ENCODE measurements at regions not wholly inside any gene's neighbourhood (a gene's known extent, or its start where the extent isn't known, plus 50 kb on each side); places are given as distances from the start of the nearest gene placed in this dataset.

DNA sequence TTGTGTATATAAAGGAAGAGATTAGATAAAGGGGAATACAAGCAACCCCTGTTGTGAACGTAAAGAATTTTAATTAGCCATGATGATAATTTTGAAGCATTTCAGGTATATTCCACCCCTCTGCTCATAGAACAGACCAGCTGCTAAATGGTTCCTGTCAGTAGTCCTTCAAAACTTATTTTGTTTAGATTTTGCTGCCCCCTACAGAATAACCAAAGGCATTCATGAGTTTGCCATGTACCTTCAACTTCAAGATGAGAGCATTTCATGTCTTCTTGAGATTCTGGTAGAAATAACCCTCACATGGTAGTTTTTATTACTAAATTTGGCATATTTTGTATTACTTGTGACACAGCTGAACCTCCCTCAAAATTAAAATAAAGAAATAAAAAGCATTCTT lies 1586.7 kb downstream of the HACE1 start:
- H3K9me3 Mint-ChIP-seq (ENCODE audit: low read depth), result no peaks in the 10 kb centered on the region

DNA sequence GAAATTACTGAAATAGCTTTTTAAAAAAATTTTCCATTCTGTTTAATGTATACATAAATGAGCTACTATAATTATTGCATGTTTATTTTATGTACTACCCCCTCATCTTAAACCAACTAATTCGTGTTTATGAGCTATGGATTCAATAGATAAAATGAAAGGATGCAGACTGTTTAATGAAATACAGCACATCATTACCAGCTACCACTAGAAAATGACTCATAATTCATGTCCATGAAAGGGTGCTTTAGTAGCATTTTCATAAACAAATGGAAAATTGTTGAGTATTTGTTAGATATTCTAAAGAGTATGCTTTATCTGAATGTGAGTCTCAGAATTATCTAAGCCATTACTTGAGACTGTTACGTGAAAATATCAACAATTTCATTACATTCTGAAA lies 1590.1 kb downstream of the HACE1 start:
- ATAC-seq (no peak), DNase-seq (no peak)
- no peaks in the 10 kb centered on the region for H3K36me3 Mint-ChIP-seq
- H3K27me3 Mint-ChIP-seq, result no peaks in the 10 kb centered on the region
- H3K4me3 Mint-ChIP-seq, result no peak overlapping the region
- H3K27ac Mint-ChIP-seq, result no peak overlapping the region
- no peaks in the 10 kb centered on the region for H3K4me1 Mint-ChIP-seq
- peaks cover 3% of the 10 kb centered on the region for H3K9me3 Mint-ChIP-seq (ENCODE audit: low read depth)
- CTCF ChIA-PET, result no interaction called here

More for the DNA sequence above, 1586.7 kb downstream of the HACE1 start:
- DNase-seq (no peak), ATAC-seq (no peak)
- H3K27me3 Mint-ChIP-seq, result no peaks in the 10 kb centered on the region
- no peaks in the 10 kb centered on the region for H3K36me3 Mint-ChIP-seq
- CTCF ChIA-PET, result no interaction called here
- no peak overlapping the region for H3K27ac Mint-ChIP-seq
- H3K4me3 Mint-ChIP-seq, result no peak overlapping the region
- no peaks in the 10 kb centered on the region for H3K4me1 Mint-ChIP-seq

DNA sequence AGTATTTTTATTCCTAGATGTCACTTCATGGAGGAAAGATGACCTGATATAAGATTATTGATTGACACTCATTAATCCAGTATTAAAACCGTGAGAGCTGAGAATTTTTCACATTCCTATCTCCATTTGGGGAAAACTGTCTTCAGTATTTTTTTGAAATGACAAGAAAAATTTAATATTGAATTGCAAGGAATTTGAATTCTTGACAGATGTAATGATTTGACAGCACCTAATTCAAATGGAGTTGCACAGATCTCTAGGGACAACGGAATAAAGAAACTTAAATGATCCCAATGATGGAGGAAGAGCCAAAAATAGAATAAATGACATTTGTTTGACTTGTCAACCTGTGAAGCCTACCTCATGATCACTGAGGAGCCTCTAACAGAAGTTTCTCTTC lies 1591.4 kb downstream of the HACE1 start:
- H3K9me3 Mint-ChIP-seq (ENCODE audit: low read depth), result peaks cover 3% of the 10 kb centered on the region
- CTCF ChIA-PET, result no interaction called here
- H3K27me3 Mint-ChIP-seq, result no peaks in the 10 kb centered on the region
- DNase-seq (no peak), ATAC-seq (no peak)
- no peak overlapping the region for H3K27ac Mint-ChIP-seq
- H3K4me1 Mint-ChIP-seq, result no peaks in the 10 kb centered on the region
- H3K36me3 Mint-ChIP-seq, result no peaks in the 10 kb centered on the region
- H3K4me3 Mint-ChIP-seq, result no peak overlapping the region

DNA sequence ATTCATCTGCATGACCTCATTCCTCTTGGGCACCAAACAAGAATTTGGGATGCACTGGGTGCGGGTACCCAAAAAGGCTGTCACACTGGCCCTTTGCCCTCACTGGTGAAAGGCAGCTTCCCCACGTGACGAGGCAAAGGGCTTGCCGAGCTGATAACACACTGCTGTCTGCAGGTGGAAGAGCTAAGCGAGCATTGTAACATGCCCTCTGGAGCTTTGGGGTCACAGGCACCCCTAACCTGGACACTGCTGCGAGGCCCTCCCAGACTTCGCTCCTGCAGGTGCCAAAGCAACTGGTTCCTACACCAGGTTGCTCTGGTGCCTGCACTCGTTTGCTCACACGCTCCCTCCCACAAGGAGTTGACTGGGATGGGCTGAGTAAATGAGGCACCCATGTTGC lies 1595.7 kb downstream of the HACE1 start:
- Mint-ChIP-seq H3K9me3 (ENCODE audit: low read depth) (peaks cover 5% of the 10 kb centered on the region), H3K4me3 (no peak overlapping the region), H3K4me1 (no peaks in the 10 kb centered on the region), H3K27me3 (no peaks in the 10 kb centered on the region), H3K27ac (no peak overlapping the region), H3K36me3 (no peaks in the 10 kb centered on the region)
- DNase-seq (no peak), ATAC-seq (no peak)
- CTCF ChIA-PET, result no interaction called here

DNA sequence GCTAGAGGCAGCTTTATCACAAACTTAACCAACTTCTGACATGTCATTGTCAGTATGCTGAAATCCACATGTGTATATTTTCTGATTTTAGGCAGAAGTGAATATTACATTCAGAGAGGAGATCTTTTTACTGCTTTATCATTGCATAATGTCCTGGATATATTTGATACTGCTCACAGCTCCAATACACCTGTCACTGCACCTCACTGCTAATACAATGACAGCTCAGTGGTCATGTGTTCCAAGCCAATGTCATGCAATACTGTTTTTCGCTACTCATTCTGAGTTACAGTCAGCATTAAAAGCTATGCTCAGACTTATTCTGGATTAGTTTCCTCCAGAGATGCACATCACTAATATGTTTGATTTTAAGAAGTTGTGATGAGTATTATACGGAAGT lies 1604.6 kb downstream of the HACE1 start:
- H3K27me3 Mint-ChIP-seq, result no peaks in the 10 kb centered on the region
- no peaks in the 10 kb centered on the region for H3K4me1 Mint-ChIP-seq
- peaks cover 2% of the 10 kb centered on the region for H3K9me3 Mint-ChIP-seq (ENCODE audit: low read depth)
- no peak overlapping the region for H3K27ac Mint-ChIP-seq
- H3K4me3 Mint-ChIP-seq, result no peak overlapping the region
- CTCF ChIA-PET, result no interaction called here
- no peak for DNase-seq
- H3K36me3 Mint-ChIP-seq, result no peaks in the 10 kb centered on the region
- ATAC-seq, result no peak

DNA sequence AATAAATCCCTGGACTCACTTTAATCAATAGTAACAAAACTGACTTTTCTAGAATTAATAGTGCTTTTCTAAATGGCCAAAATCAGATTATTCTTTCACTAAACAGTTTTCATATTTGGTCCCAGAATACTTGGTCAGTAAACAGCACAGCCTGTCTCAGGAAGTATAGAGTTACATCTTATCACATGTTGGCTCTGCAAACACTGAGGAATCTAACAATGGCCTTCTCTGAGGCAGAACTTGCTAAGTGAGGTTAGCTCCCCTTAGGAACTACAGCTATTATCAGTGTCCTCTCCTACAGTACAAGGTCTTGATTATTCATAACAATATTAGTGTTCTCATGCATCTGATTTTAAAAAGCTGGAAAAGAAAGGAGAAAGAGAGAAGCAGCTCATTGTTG lies 1622.8 kb downstream of the HACE1 start:
- Mint-ChIP-seq H3K27me3 (no peaks in the 10 kb centered on the region), H3K4me3 (no peak overlapping the region), H3K9me3 (ENCODE audit: low read depth) (peaks cover 5% of the 10 kb centered on the region), H3K36me3 (no peaks in the 10 kb centered on the region), H3K4me1 (no peaks in the 10 kb centered on the region), H3K27ac (no peak overlapping the region)
- DNase-seq (no peak), ATAC-seq (no peak)
- CTCF ChIA-PET, result no interaction called here

DNA sequence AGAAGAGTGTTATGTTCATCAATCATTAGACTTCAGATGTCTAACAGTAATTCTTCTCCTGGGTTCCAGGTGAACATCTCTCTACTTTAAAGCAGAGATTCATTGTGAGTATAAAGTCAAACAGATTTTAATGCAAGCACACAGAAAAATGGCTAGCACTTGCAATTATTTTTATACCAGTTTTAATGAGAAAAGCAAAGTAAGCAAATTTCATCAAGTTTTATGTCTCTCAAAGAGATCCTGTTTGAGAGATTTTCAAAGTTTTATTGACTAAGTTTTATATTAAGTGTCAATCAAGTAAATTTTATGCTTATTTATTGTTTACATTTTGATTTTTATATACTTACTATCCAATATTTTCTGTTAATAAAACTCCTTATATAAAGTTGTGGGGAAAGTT lies 1628.5 kb downstream of the HACE1 start:
- no peaks in the 10 kb centered on the region for H3K4me1 Mint-ChIP-seq
- CTCF ChIA-PET, result no interaction called here
- H3K9me3 Mint-ChIP-seq (ENCODE audit: low read depth), result peaks cover 6% of the 10 kb centered on the region

DNA sequence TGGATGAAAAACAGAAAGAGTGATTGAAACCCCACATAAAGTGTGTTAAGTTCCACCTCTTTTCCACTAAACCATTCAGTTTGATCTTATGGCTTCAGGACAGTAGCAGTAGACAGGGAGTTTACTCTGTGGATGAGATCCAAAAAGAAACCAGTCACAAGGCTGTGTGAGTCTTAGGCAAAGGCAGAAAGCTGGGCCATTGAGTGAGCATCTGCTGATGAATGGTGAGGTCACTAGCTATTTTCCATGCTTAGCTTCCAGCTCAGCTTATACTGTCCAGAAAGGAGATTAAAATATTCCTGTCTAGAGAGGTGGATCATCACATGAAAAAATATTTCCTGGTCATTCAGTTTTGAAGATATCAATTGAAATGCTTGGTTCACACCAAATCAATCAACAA lies 1643.9 kb downstream of the HACE1 start:
- Mint-ChIP-seq H3K4me1 (no peaks in the 10 kb centered on the region), H3K36me3 (no peaks in the 10 kb centered on the region), H3K9me3 (ENCODE audit: low read depth) (peaks cover under 1% of the 10 kb centered on the region), H3K27ac (no peak overlapping the region), H3K4me3 (no peak overlapping the region), H3K27me3 (no peaks in the 10 kb centered on the region)
- CTCF ChIA-PET, result no interaction called here
- DNase-seq, result no peak
- no peak for ATAC-seq

More for the DNA sequence above, 1628.5 kb downstream of the HACE1 start:
- ATAC-seq (no peak), DNase-seq (no peak)
- Mint-ChIP-seq H3K36me3 (no peaks in the 10 kb centered on the region), H3K27ac (no peak overlapping the region), H3K27me3 (no peaks in the 10 kb centered on the region), H3K4me3 (no peak overlapping the region)

DNA sequence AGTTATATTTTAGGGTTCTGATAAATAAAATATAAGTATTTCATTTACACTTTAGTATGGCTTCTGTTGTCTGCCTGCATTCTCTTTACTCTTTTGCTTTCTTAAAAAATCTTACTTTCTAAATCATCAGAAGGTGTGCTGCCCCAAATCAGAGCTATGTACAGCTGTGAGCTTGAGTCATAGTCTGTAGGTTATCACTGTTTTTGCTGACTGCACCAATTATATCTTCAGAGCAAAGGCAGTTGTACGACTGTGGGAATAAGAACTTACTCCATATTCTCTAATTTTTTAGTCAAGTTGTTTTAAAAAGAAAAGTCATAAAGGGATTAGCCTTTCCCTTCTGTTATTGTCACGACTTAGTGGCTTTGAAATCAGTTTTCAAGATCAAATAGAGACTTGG lies 1649.0 kb downstream of the HACE1 start:
- DNase-seq (no peak), ATAC-seq (no peak)
- no peaks in the 10 kb centered on the region for H3K27me3 Mint-ChIP-seq
- H3K36me3 Mint-ChIP-seq, result no peaks in the 10 kb centered on the region
- CTCF ChIA-PET, result no interaction called here
- H3K9me3 Mint-ChIP-seq (ENCODE audit: low read depth), result no peaks in the 10 kb centered on the region
- no peak overlapping the region for H3K4me3 Mint-ChIP-seq
- no peak overlapping the region for H3K27ac Mint-ChIP-seq
- no peaks in the 10 kb centered on the region for H3K4me1 Mint-ChIP-seq

DNA sequence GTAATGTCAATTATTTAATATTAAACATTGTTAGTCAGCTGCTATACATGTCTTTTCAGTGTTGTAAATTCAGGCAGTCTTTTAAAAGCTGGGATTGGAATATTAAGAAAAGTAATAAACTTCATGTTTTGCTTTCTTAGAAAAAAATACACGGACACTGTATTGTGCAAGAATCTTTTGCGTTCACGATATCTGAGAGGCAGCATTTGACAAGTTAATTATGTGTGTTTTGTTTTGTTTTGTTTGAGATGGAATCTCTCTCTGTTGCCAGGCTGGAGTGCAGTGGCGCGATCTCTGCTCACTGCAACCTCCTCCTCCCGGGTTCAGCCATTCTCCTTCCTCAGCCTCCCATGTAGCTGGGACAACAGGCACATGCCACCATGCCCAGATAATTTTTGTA lies 1661.3 kb downstream of the HACE1 start:
- Mint-ChIP-seq H3K27me3 (no peaks in the 10 kb centered on the region), H3K9me3 (ENCODE audit: low read depth) (peaks cover 10% of the 10 kb centered on the region), H3K27ac (no peak overlapping the region), H3K36me3 (no peaks in the 10 kb centered on the region), H3K4me1 (no peaks in the 10 kb centered on the region), H3K4me3 (no peak overlapping the region)
- CTCF ChIA-PET, result no interaction called here
- ATAC-seq (no peak), DNase-seq (no peak)

DNA sequence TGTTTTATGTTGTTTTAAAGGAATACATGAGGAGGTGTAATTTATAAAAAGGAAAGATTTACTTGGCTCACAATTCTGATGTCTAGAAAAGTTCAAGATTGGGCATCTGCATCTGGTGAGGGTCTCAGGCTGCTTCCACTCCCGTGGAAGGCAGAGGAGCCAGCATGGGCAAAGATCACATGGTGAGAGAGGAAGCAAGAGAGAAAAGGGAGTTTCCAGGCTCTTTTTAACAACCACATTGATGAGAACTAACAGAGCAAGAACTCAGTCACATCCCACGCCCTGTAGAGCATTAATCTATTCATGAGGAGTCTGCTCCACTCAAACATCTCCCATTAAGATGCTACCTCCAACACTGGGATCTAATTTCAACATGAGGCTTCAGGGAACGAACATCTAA lies 1666.3 kb downstream of the HACE1 start:
- DNase-seq, result no peak
- Mint-ChIP-seq H3K27ac (no peak overlapping the region), H3K4me3 (no peak overlapping the region), H3K9me3 (ENCODE audit: low read depth) (no peaks in the 10 kb centered on the region), H3K4me1 (no peaks in the 10 kb centered on the region), H3K36me3 (no peaks in the 10 kb centered on the region), H3K27me3 (no peaks in the 10 kb centered on the region)
- CTCF ChIA-PET, result no interaction called here
- ATAC-seq, result no peak

DNA sequence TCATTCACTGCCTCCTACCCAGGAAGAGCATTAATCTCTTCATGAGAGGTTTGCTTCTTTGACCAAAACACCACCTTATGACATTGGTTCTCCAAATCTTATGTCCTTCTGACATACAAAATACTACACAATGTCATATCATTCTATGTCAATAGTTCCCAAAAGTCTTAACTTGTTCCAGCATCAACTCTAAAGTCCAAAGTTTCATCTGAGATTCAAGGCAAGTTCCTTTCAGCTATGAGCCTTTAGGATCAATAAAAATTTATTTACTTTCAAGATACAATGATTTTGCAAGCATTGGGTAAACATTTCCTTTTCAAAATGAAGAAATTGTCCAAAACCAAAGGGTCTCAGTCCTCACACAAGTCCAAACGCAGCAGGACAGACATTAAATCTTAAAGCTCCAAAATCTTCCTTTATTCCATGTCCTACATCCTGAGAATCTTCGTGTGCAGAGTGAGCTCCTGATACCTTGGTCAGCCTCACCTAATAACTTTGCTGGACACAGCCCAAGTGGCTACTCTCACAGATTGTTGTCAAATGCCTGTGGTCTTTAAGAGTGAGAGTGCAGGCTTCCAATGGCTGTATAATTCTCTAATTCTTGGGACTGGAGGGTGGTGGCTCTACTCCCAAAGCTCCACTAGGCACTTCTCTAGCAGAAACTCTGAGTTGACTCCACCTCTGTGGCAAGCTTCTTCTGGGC lies 1668.2 kb downstream of the HACE1 start:
- H3K27me3 Mint-ChIP-seq, result no peaks in the 10 kb centered on the region
- no peak for ATAC-seq
- DNase-seq, result no peak
- CTCF ChIA-PET, result no interaction called here
- H3K9me3 Mint-ChIP-seq (ENCODE audit: low read depth), result no peaks in the 10 kb centered on the region
- no peaks in the 10 kb centered on the region for H3K4me1 Mint-ChIP-seq
- no peak overlapping the region for H3K27ac Mint-ChIP-seq
- no peaks in the 10 kb centered on the region for H3K36me3 Mint-ChIP-seq
- no peak overlapping the region for H3K4me3 Mint-ChIP-seq

DNA sequence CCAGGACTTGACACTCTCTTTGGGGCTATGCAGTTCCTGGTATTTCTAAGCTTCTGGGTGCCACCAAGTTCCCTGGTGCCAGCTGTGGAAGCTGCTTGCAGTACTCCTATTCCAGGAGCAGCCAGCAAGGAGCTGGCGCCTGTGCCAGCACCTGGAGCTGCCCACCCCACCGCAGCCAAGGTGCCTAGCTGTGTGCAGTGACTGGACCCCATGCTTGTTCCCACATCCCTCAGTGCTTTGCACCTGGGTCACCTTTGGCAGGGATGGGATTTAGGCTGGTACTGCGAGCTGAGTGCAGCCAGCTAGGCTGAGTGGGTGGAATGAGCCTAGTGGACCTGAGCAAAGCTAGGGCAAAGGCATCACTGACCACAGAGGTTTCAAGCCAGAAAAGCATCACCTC lies 1674.9 kb downstream of the HACE1 start:
- H3K27ac Mint-ChIP-seq, result no peak overlapping the region
- H3K4me3 Mint-ChIP-seq, result no peak overlapping the region
- no peaks in the 10 kb centered on the region for H3K4me1 Mint-ChIP-seq
- no peaks in the 10 kb centered on the region for H3K36me3 Mint-ChIP-seq
- no peaks in the 10 kb centered on the region for H3K9me3 Mint-ChIP-seq (ENCODE audit: low read depth)
- no peak for ATAC-seq
- DNase-seq, result no peak
- CTCF ChIA-PET, result no interaction called here
- H3K27me3 Mint-ChIP-seq, result no peaks in the 10 kb centered on the region

DNA sequence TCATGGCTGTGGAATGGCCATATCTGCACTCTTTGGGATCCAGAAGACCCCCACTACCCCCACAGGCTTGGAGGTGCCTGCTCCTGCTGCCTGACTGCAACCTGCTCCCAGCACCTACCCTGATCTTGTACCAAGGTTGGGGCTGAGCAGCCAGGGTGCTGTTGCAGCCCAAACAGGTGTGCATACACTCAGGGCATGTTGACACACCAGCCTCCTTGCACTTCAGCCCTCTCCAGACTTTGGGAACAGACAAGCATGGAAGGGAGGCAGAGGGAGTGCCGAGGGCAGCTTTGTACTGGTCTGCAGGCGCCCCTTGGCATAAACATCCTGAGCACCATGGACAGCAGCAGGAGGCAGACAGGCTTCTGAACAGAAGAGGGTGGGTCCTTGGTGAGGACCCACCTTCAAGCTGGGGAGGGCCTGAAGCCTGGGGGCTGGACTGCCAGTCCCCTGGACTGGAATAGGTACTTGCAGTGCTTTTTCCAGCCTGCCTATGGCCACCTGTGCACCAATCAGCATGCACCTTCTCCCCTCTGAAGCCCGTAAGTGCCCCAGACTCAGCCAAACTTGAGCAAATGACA lies 1675.8 kb downstream of the HACE1 start:
- ATAC-seq, result no peak
- H3K9me3 Mint-ChIP-seq (ENCODE audit: low read depth), result no peaks in the 10 kb centered on the region
- no peaks in the 10 kb centered on the region for H3K36me3 Mint-ChIP-seq
- DNase-seq, result no peak
- CTCF ChIA-PET, result no interaction called here
- no peak overlapping the region for H3K4me3 Mint-ChIP-seq
- H3K27ac Mint-ChIP-seq, result no peak overlapping the region
- no peaks in the 10 kb centered on the region for H3K4me1 Mint-ChIP-seq
- H3K27me3 Mint-ChIP-seq, result no peaks in the 10 kb centered on the region

DNA sequence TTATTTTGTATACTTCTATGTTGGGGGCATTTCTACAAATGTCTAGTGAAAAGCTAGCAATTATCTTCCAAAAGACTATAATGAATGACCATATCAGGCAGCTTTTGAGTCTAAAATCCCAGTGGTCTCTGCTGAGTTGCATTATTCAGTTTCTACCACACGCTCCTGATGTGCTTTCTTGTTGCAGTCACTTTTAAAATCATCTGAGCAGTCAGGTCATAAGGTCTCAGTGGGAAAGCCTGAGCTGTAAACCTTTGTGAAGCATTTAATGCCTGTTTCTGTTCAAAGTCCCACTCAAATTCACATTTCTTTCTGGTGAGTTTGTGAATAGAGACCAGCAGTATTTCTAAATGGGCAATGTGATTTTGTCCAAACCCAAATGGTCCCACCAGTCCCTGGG lies 1681.5 kb downstream of the HACE1 start:
- no peaks in the 10 kb centered on the region for H3K36me3 Mint-ChIP-seq
- ATAC-seq (no peak), DNase-seq (no peak)
- no peaks in the 10 kb centered on the region for H3K4me1 Mint-ChIP-seq
- no peak overlapping the region for H3K4me3 Mint-ChIP-seq
- H3K27ac Mint-ChIP-seq, result no peak overlapping the region
- no peaks in the 10 kb centered on the region for H3K27me3 Mint-ChIP-seq
- CTCF ChIA-PET, result no interaction called here
- H3K9me3 Mint-ChIP-seq (ENCODE audit: low read depth), result peaks cover 6% of the 10 kb centered on the region
